Choroid plexus epithelial cell (primary cell): ENCODE measurements at regions not wholly inside any gene's neighbourhood (a gene's known extent, or its start where the extent isn't known, plus 50 kb on each side); places are given as distances from the start of the nearest gene placed in this dataset.

ENCODE experiments used
- DNase-seq: peaks from one replicate; pipeline ENCODE4 v3.0.0-alpha.2; 2010; ENCODE audit warnings: low read depth
- H3K4me3 ChIP-seq: 2 replicates; pipeline ENCODE4 v1.5.1; 2011; ENCODE audit warnings: low read depth, mild to moderate bottlenecking, control low read depth, low read length, moderate library complexity
- TF ChIP-seq, protein P1 (sequence below): conservative IDR thresholded peaks from 2 replicates; pipeline ENCODE4 v1.5.1; 2011; ENCODE audit warnings: low read depth, mild to moderate bottlenecking, control low read depth, inconsistent platforms, low read length, moderate library complexity

DNA sequence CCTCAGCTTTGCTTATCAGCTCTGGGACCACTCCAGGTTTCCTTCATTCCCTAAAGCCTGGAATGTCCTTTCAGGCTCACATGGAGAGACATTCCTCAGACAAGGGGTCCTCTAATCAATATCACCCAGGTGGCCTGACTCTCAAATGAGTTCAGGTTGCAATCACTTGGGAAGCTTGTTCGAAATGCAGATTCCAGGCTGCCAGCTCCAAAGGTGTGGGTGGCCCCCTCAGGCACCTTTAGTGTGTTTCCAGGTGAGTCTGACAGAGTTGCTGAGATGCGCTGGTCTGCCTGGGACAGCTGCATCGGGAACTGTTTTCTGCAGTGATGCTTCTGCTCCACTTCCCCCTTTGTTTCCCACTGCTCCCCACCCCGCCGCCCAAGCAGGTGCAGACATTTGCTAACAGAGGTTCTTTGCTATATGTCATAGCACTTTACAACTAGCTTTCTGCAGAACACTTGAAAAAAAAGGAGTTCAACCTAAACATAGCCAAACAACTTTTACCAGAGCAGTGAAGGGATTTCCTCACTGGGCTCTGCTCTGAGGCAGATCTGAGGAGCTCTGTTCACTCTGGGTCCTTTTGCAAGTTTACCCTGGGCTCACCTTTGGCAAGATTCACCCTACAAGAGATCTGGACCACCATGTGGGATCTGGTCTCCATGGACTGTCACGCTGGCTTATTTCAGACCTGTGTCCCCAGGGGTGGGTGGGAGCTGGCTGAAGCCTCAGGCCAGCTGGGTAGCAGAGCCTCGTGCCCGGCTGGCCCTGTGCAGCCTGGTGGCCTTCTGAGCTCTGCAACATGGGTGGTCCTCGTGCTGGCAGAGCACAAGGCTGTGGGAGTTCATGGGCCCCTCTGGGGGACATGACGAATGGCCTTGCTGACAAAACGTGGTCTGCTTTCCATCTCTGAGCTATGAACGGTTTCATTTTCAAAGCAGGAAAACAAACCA lies 539.6 kb downstream of the CCDC171 start:
- no peak overlapping the region for H3K4me3 ChIP-seq
- DNase-seq: no peak
- TF ChIP-seq, protein P1, sequence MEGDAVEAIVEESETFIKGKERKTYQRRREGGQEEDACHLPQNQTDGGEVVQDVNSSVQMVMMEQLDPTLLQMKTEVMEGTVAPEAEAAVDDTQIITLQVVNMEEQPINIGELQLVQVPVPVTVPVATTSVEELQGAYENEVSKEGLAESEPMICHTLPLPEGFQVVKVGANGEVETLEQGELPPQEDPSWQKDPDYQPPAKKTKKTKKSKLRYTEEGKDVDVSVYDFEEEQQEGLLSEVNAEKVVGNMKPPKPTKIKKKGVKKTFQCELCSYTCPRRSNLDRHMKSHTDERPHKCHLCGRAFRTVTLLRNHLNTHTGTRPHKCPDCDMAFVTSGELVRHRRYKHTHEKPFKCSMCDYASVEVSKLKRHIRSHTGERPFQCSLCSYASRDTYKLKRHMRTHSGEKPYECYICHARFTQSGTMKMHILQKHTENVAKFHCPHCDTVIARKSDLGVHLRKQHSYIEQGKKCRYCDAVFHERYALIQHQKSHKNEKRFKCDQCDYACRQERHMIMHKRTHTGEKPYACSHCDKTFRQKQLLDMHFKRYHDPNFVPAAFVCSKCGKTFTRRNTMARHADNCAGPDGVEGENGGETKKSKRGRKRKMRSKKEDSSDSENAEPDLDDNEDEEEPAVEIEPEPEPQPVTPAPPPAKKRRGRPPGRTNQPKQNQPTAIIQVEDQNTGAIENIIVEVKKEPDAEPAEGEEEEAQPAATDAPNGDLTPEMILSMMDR: no peak

DNA sequence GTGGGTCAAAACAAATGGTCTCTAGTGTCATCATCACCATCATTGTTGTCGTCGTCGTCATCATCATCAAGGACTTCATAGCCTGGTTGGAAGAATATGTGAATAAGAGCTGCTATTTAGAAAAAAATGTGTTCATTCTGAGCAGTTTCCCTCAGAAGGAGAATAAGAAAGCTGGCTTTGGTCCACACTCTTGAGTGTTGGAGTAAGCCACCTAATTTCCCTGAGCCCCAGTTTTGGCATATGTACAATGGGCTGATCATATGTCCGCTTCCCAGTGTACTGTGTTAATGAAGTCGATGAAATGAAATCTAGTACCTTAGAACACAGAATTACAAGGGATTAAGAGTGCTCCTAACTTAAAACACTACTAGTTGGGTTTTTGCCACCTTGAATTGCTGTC lies 545.5 kb downstream of the CCDC171 start:
- H3K4me3 ChIP-seq: no peak overlapping the region
- TF ChIP-seq, protein P1: no peak

DNA sequence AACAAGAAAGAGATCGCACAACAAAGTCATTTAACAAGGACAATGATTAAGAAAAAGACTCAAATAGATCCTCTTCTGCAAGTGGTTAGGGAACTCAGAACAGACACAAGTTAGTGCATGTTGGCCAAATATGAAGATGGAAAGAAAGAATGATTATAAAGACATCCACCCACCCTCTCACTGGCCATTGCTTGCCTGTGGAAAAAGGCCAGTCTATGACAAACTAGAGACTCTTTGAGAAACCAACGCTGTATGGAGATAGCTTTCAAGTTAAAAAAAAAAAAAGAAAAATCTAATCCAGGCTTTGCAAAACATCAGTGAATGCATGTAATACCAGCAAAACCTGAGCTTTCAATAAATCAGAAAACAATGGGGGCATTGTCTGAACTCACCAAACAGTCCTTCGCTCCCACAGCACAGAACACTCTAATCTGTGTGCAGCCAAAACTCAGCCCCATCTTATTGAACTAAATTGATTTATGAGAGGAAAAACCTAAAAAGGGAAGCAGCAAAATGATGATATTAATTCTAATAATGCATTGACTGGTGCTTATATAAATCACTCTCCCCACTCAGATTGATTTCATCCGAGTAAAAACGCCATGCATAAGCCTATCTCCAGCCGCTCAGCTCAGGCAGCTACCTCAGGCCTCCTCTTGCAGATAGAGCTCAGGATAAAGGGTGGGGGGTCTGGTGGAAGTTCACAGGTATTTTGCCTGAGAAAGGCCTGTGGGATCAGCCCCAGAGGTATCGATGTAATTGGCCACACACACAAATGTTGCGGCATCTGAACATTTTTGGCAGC lies 547.1 kb downstream of the CCDC171 start:
- TF ChIP-seq, protein P1: no peak
- no peak for DNase-seq
- no peak overlapping the region for H3K4me3 ChIP-seq

More for the DNA sequence above, 545.5 kb downstream of the CCDC171 start:
- DNase-seq: no peak

DNA sequence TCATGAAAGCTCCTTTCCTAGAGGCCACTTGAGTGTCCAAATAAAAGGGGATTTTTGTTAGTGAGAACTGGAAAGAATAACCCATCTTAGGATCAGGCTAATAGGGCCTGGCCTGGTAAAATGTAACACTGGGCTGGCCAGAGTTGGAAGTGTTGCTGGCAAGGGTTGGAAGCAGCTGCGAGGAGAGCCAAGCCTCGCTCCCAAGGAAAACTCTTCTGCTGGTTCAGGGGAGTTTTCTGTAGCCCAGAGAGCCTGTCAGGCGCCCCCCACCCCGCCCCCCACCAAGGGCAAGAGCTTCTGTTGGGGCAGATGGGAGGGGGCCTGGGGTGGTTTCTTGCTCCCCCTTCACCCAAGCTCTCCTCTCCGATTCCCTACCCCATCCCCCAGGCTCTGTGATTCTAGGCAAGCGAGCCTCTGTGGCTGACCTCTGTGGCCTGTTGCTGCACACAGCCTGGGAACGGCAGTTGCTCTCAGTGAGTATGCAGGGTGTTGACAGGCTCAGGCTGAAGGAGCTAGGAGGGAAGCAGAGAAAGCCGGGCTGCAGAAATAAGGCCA lies 547.8 kb downstream of the CCDC171 start:
- no peak overlapping the region for H3K4me3 ChIP-seq
- DNase-seq: peak; percentile 99
- TF ChIP-seq, protein P1: no peak

DNA sequence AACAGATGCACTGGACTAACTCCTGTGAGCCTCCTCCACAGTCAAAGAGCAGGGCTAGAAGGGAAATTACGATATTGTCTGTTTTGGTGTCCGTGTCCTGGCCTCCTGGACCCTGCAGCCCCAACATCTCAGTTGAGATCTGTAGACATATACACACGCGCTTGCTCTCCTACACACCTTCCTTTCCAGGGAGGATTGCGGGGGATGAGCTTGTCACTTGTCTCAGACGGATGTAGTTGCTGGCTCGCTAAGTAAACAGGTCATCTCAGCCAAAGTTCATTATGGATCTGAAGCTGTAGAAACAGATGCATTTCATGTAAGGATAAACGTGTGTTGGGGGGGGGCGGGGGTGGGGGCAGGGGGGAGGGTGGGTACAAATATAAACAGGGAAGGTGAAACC lies 549.3 kb downstream of the CCDC171 start:
- no peak overlapping the region for H3K4me3 ChIP-seq
- TF ChIP-seq, protein P1: no peak
- DNase-seq: no peak

DNA sequence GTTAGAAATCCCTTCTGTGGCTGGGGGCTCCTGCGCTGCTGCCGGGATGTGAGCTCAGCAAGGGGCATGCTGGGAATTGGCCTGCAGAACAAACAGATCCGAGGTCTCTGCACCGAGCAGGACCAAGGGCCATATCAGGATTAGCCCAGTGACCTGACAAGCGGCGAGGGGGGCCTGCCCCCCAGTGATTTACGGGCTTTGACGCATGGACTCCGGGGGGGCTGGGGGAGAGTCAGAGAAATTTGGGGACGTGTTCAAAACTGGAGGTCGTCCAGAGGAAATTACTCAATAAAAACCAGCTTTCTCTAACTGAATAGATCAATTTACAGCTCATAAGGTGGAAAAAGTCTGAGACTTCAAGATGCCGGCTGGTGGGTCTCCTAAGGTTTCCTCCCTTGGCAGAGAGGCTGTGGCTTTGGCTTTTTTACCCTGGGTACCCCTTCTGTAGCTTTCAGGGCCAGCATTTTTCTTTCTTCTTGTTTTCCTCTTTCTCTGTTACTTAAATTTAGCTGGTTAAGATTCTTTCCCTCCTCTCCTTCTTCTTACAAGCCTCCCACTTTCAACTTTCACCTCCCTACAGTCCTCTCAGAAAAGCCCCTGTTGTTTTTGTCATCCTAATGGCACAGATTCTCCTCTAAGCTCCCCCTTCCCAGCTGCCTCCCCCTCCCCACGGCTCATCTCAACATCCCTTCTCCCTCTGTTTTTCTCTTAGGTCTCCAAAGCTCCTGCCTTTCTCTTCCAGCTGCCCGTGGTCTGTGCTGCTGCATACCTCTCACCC lies 551.0 kb downstream of the CCDC171 start:
- DNase-seq: peak; percentile 99
- no peak overlapping the region for H3K4me3 ChIP-seq
- TF ChIP-seq, protein P1: no peak
